ENCODE measurements at regions not wholly inside any gene's neighbourhood (a gene's known extent, or its start where the extent isn't known, plus 50 kb on each side); places are given as distances from the start of the nearest gene placed in this dataset.

GRCh38 chr7:53641091-53641490 is 605.7 kb downstream of the POM121L12 start:
- TF ChIP-seq CTCF (conservative IDR thresholded peaks at IDR 0.05; ENCODE audit: low read length) (no peak), EZH2phosphoT487 (IDR thresholded peaks at IDR 0.05; ENCODE audit: borderline replicate concordance) (no peak)

Data from Loucy (cell line).